H9 (cell line): ENCODE measurements at regions not wholly inside any gene's neighbourhood (a gene's known extent, or its start where the extent isn't known, plus 50 kb on each side); places are given as distances from the start of the nearest gene placed in this dataset.
A peak's percentile ranks its signal among the peaks of the same experiment; 100 is the strongest.

Experiments
- DNase-seq: peaks from one replicate; pipeline ENCODE4 v3.0.0-alpha.2; 2017
- H2AFZ ChIP-seq: one replicate; pipeline ENCODE4 v1.6.1; 2013; ENCODE audit warnings: mild to moderate bottlenecking, low read length, control low read depth, moderate library complexity
- H2AK5ac ChIP-seq: 2 replicates; pipeline ENCODE4 v1.6.1; 2013; ENCODE audit warnings: low read length, control low read depth, mixed read lengths; ENCODE audit not compliant: insufficient read length
- H2BK120ac ChIP-seq: one replicate; pipeline ENCODE4 v1.6.1; 2013; ENCODE audit warnings: low read depth, mild to moderate bottlenecking, low read length, control low read depth, inconsistent platforms; ENCODE audit not compliant: poor library complexity, severe bottlenecking
- H2BK12ac ChIP-seq: 2 replicates; pipeline ENCODE4 v1.6.1; 2013; ENCODE audit warnings: low read length, control low read depth, mixed read lengths, low read depth; ENCODE audit not compliant: insufficient read length
- H2BK15ac ChIP-seq: 2 replicates; pipeline ENCODE4 v1.6.1; 2013; ENCODE audit warnings: low read depth, low read length, control low read depth
- H2BK20ac ChIP-seq: one replicate; pipeline ENCODE4 v1.6.1; 2013; ENCODE audit warnings: low read depth, mild to moderate bottlenecking, low read length, control low read depth, inconsistent platforms; ENCODE audit not compliant: poor library complexity, severe bottlenecking
- H2BK5ac ChIP-seq: 2 replicates; pipeline ENCODE4 v1.6.1; 2013; ENCODE audit warnings: low read length, control low read depth, mixed read lengths; ENCODE audit not compliant: insufficient read length
- H3K14ac ChIP-seq: 2 replicates; pipeline ENCODE4 v1.6.1; 2013; ENCODE audit warnings: low read length, control low read depth; ENCODE audit not compliant: insufficient read depth
- H3K18ac ChIP-seq: 2 replicates; pipeline ENCODE4 v1.6.1; 2013; ENCODE audit warnings: low read depth, mild to moderate bottlenecking, mixed read lengths, low read length, control low read depth; ENCODE audit not compliant: insufficient read length
- H3K23ac ChIP-seq: 2 replicates; pipeline ENCODE4 v1.6.1; 2013; ENCODE audit warnings: low read length, control low read depth, mixed read lengths, low read depth; ENCODE audit not compliant: insufficient read length
- H3K23me2 ChIP-seq: 2 replicates; pipeline ENCODE4 v1.6.1; 2013; ENCODE audit warnings: low read depth, mild to moderate bottlenecking, mixed read lengths, low read length, control low read depth; ENCODE audit not compliant: insufficient read length, poor library complexity, severe bottlenecking
- H3K27ac ChIP-seq: 2 replicates; pipeline ENCODE4 v1.5.1; 2013; ENCODE audit warnings: low read length, control low read depth, mixed read lengths, low read depth; ENCODE audit not compliant: insufficient read length
- H3K27me3 ChIP-seq: 2 replicates; pipeline ENCODE4 v1.6.1; 2013; ENCODE audit warnings: low read length, control low read depth, inconsistent platforms; ENCODE audit not compliant: insufficient read depth
- H3K4ac ChIP-seq: 2 replicates; pipeline ENCODE4 v1.6.1; 2013; ENCODE audit warnings: low read depth, mild to moderate bottlenecking, control low read depth, inconsistent platforms, low read length, moderate library complexity
- H3K4me1 ChIP-seq: 2 replicates; pipeline ENCODE4 v1.6.1; 2013; ENCODE audit warnings: low read length, control low read depth, inconsistent platforms; ENCODE audit not compliant: insufficient read depth
- H3K4me2 ChIP-seq: 2 replicates; pipeline ENCODE4 v1.6.1; 2013; ENCODE audit warnings: low read length, control low read depth, mixed read lengths; ENCODE audit not compliant: insufficient read length, insufficient read depth
- H3K56ac ChIP-seq: 2 replicates; pipeline ENCODE4 v1.6.1; 2013; ENCODE audit warnings: low read depth, mild to moderate bottlenecking, mixed read lengths, low read length, control low read depth; ENCODE audit not compliant: insufficient read length
- H3K79me1 ChIP-seq: 2 replicates; pipeline ENCODE4 v1.6.1; 2013; ENCODE audit warnings: low read depth, mild to moderate bottlenecking, moderate library complexity, low read length, control low read depth, inconsistent platforms; ENCODE audit not compliant: insufficient read depth, poor library complexity, severe bottlenecking
- H3K79me2 ChIP-seq: 2 replicates; pipeline ENCODE4 v1.6.1; 2013; ENCODE audit warnings: low read length, control low read depth, inconsistent platforms; ENCODE audit not compliant: insufficient read depth
- H3K9ac ChIP-seq: 2 replicates; pipeline ENCODE4 v1.6.1; 2013; ENCODE audit warnings: low read length, control low read depth, mixed read lengths; ENCODE audit not compliant: insufficient read length; ENCODE audit errors: extremely low read depth
- H3K9me3 ChIP-seq: one replicate; pipeline ENCODE4 v1.6.1; 2013; ENCODE audit warnings: low read depth, low read length, inconsistent platforms; ENCODE audit not compliant: control insufficient read depth
- H3T11ph ChIP-seq: one replicate; pipeline ENCODE4 v1.6.1; 2013; ENCODE audit warnings: mild to moderate bottlenecking, low read length, control low read depth, inconsistent platforms
- H4K20me1 ChIP-seq: one replicate; pipeline ENCODE4 v1.6.1; 2013; ENCODE audit not compliant: control insufficient read depth, insufficient read length, insufficient read depth
- H4K5ac ChIP-seq: 2 replicates; pipeline ENCODE4 v1.6.1; 2013; ENCODE audit warnings: low read depth, mild to moderate bottlenecking, mixed read lengths, low read length, control low read depth; ENCODE audit not compliant: insufficient read length
- H4K8ac ChIP-seq: replicated peaks from 2 replicates; pipeline ENCODE4 v1.6.1; 2013; ENCODE audit warnings: low read length, control low read depth, mixed read lengths, low read depth; ENCODE audit not compliant: insufficient read length
- H4K91ac ChIP-seq: 2 replicates; pipeline ENCODE4 v1.6.1; 2013; ENCODE audit warnings: low read depth, mild to moderate bottlenecking, moderate library complexity, mixed read lengths, low read length, control low read depth; ENCODE audit not compliant: insufficient read length
- H3K27ac Mint-ChIP-seq, 3 experiments: 2 replicates in 2 of 3; 3 replicates in 1 of 3; pipeline ENCODE4 v1.8.0; 2020 to 2021; ENCODE audit warnings: mixed read lengths in 3 of 3, mild to moderate bottlenecking in 1 of 3, moderate library complexity in 1 of 3
- H3K27me3 Mint-ChIP-seq: 2 replicates; pipeline ENCODE4 v1.8.0; 2021; ENCODE audit warnings: low read depth, mild to moderate bottlenecking, moderate library complexity, mixed read lengths
- H3K36me3 Mint-ChIP-seq, 3 experiments: 2 replicates in 2 of 3; 3 replicates in 1 of 3; pipeline ENCODE4 v1.8.0; 2020 to 2021; ENCODE audit warnings: low read depth in 3 of 3, mixed read lengths in 3 of 3; ENCODE audit not compliant: insufficient read depth in 1 of 3
- H3K4me1 Mint-ChIP-seq, 2 experiments: 2 replicates each; pipeline ENCODE4 v1.8.0; 2020; ENCODE audit warnings: mixed read lengths in 2 of 2
- H3K4me3 Mint-ChIP-seq, 2 experiments: 2 replicates in 1 of 2; 3 replicates in 1 of 2; pipeline ENCODE4 v1.8.0; 2020 to 2021; ENCODE audit warnings: mild to moderate bottlenecking in 2 of 2, mixed read lengths in 2 of 2, moderate library complexity in 1 of 2
- H3K9me3 Mint-ChIP-seq, 2 experiments: 2 replicates in 1 of 2; 3 replicates in 1 of 2; pipeline ENCODE4 v1.8.0; 2020; ENCODE audit warnings: mild to moderate bottlenecking in 2 of 2, mixed read lengths in 2 of 2, moderate library complexity in 1 of 2
- WGBS: extraction: QIAGEN DNeasy Blood & Tissue Kit; methylation state at CpG from one replicate; pipeline ENCODE4 v1.1.7; 2013; ENCODE audit warnings: missing lambda C conversion rate, low lambda C conversion rate, mixed read lengths; ENCODE audit not compliant: insufficient read length; ENCODE audit errors: extremely low coverage; 5-methylcytosine and 5-hydroxymethylcytosine counted together
- TF ChIP-seq, protein P1 (sequence below): fragments of 200-600 bp; sonication (generic); conservative IDR thresholded peaks from 3 replicates; pipeline ENCODE4 v1.8.0; 2021; ENCODE audit warnings: antibody characterized with exemption, mild to moderate bottlenecking

DNA sequence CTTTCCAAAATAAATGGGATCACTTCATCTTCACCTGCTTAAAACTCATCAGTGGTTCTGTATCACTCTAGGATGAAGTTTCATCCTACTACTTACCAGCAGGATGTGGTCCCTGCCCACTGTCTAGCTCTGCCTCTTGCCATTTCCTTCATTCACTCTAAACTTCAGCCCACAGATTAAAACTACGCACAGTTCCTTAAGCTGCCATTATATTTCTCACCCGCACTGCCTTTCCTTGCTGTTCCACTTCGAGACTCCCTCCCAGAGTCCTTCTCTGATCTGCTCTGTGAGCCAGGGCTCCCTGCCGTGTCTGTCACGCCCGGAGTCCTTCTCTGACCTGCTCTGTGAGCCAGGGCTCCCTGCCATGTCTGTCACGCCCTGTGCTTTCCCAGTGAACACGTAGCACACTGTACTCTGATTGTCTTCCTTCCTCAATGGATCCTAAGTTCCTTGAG lies 52.0 kb upstream of the NPAS1 start:
- Histone ChIP-seq H3K9ac (no peak overlapping the region), H2AFZ (no peak overlapping the region)

More for the DNA sequence above, 52.0 kb upstream of the NPAS1 start:
- no peak overlapping the region for H3K4me3 Mint-ChIP-seq
- H3K27ac Mint-ChIP-seq: peak overlapping the region in 1 of 3 experiments; percentile 10; a peak in 2 of 7 replicates
- H3K23me2 ChIP-seq: no peaks in the 10 kb centered on the region
- H2AK5ac ChIP-seq: no peak overlapping the region
- no peak for DNase-seq
- no peak overlapping the region for H3K23ac ChIP-seq
- H3T11ph ChIP-seq: no peak overlapping the region
- H3K4me2 ChIP-seq: no peak overlapping the region
- no peak overlapping the region for H4K5ac ChIP-seq
- no peaks in the 10 kb centered on the region for H3K9me3 ChIP-seq
- H2BK120ac ChIP-seq: no peak overlapping the region
- H4K91ac ChIP-seq: no peak overlapping the region
- no peaks in the 10 kb centered on the region for H3K27me3 ChIP-seq
- WGBS: no CpG with 5 or more reads among the region's 8 CpGs
- no peaks in the 10 kb centered on the region for H4K20me1 ChIP-seq
- no peak overlapping the region for H2BK20ac ChIP-seq
- no peaks in the 10 kb centered on the region for H3K79me2 ChIP-seq
- no peak overlapping the region for H4K8ac ChIP-seq
- no peak overlapping the region for H2BK15ac ChIP-seq
- TF ChIP-seq, protein P1, sequence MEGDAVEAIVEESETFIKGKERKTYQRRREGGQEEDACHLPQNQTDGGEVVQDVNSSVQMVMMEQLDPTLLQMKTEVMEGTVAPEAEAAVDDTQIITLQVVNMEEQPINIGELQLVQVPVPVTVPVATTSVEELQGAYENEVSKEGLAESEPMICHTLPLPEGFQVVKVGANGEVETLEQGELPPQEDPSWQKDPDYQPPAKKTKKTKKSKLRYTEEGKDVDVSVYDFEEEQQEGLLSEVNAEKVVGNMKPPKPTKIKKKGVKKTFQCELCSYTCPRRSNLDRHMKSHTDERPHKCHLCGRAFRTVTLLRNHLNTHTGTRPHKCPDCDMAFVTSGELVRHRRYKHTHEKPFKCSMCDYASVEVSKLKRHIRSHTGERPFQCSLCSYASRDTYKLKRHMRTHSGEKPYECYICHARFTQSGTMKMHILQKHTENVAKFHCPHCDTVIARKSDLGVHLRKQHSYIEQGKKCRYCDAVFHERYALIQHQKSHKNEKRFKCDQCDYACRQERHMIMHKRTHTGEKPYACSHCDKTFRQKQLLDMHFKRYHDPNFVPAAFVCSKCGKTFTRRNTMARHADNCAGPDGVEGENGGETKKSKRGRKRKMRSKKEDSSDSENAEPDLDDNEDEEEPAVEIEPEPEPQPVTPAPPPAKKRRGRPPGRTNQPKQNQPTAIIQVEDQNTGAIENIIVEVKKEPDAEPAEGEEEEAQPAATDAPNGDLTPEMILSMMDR: no peak
- no peak overlapping the region for H2BK12ac ChIP-seq
- no peak overlapping the region for H2BK5ac ChIP-seq
- H3K27ac ChIP-seq: no peak overlapping the region
- peaks cover 0 to 2% (median 0%) of the 10 kb centered on the region in 3 experiments; a peak in 3 of 7 replicates for H3K36me3 Mint-ChIP-seq
- H3K18ac ChIP-seq: no peak overlapping the region
- no peak overlapping the region for H3K4ac ChIP-seq
- no peaks in the 10 kb centered on the region for H3K27me3 Mint-ChIP-seq
- no peaks in the 10 kb centered on the region for H3K79me1 ChIP-seq
- H3K4me1 Mint-ChIP-seq: 0 out of 4 replicates have a peak, but pooled peaks cover 0 to 2% of the 10 kb centered on the region in 2 experiments
- H3K14ac ChIP-seq: no peak overlapping the region
- H3K4me1 ChIP-seq: no peaks in the 10 kb centered on the region
- H3K56ac ChIP-seq: no peak overlapping the region
- H3K9me3 Mint-ChIP-seq: no peaks in the 10 kb centered on the region
